Hepatic stellate cell (primary cell): ENCODE measurements at regions not wholly inside any gene's neighbourhood (a gene's known extent, or its start where the extent isn't known, plus 50 kb on each side); places are given as distances from the start of the nearest gene placed in this dataset.

ENCODE experiments used
- DNase-seq: peaks from one replicate; pipeline ENCODE4 v3.0.0; 2011; ENCODE audit warnings: low spot score

- DNase-seq, result no peak
Measured at GRCh38 chr7:25314731-25315267, 86.5 kb upstream of the NPVF start.

- no peak for DNase-seq
Measured at GRCh38 chr7:25316366-25316765, 88.1 kb upstream of the NPVF start.

- no peak for DNase-seq
Measured at GRCh38 chr7:25318047-25318446, 89.8 kb upstream of the NPVF start.

GRCh38 chr7:25319707-25320106 lies 91.4 kb upstream of the NPVF start:
- no peak for DNase-seq

GRCh38 chr7:25320791-25321190 lies 92.5 kb upstream of the NPVF start:
- DNase-seq, result no peak

- no peak for DNase-seq
Measured at GRCh38 chr7:25321424-25321823, 93.1 kb upstream of the NPVF start.

- no peak for DNase-seq
Measured at GRCh38 chr7:25322473-25322872, 94.2 kb upstream of the NPVF start.

GRCh38 chr7:25325186-25325757 lies 97.0 kb upstream of the NPVF start:
- DNase-seq, result no peak

GRCh38 chr7:25326501-25327156 lies 98.3 kb upstream of the NPVF start:
- DNase-seq, result no peak

- DNase-seq, result no peak
Measured at GRCh38 chr7:25329815-25330214, 101.5 kb upstream of the NPVF start.

- DNase-seq, result no peak
Measured at GRCh38 chr7:25333296-25333928, 105.1 kb upstream of the NPVF start.

GRCh38 chr7:25347360-25348066 lies 119.2 kb upstream of the NPVF start:
- DNase-seq, result no peak

- no peak for DNase-seq
Measured at GRCh38 chr7:25348104-25348503, 119.8 kb upstream of the NPVF start.

GRCh38 chr7:25349283-25350017 lies 121.2 kb upstream of the NPVF start:
- no peak for DNase-seq

- no peak for DNase-seq
Measured at GRCh38 chr7:25350041-25350440, 121.8 kb upstream of the NPVF start.

- no peak for DNase-seq
Measured at GRCh38 chr7:25351761-25352160, 123.5 kb upstream of the NPVF start.

- no peak for DNase-seq
Measured at GRCh38 chr7:25353196-25353595, 124.9 kb upstream of the NPVF start.

- DNase-seq, result no peak
Measured at GRCh38 chr7:25353732-25354131, 125.4 kb upstream of the NPVF start.

- no peak for DNase-seq
Measured at GRCh38 chr7:25356534-25357151, 128.4 kb upstream of the NPVF start.

GRCh38 chr7:25358926-25359325 lies 130.6 kb upstream of the NPVF start:
- no peak for DNase-seq

GRCh38 chr7:25359471-25360059 lies 131.3 kb upstream of the NPVF start:
- DNase-seq, result no peak
